ENCODE measurements at regions not wholly inside any gene's neighbourhood (a gene's known extent, or its start where the extent isn't known, plus 50 kb on each side); places are given as distances from the start of the nearest gene placed in this dataset.

- TF ChIP-seq CTCF (IDR thresholded peaks at IDR 0.05; ENCODE audit: extremely low read depth in 1 of 2, insufficient read depth in 1 of 2, low read depth in 1 of 2, low read length in 2 of 2) (no peak), EZH2 (IDR thresholded peaks at IDR 0.05; ENCODE audit: borderline replicate concordance, low read depth, low read length, severe bottlenecking) (no peak), POLR2A (IDR thresholded peaks at IDR 0.05; ENCODE audit: low read depth, low read length) (no peak), GATA2 (IDR thresholded peaks at IDR 0.05; ENCODE audit: insufficient read depth, insufficient read length, low read depth, low read length) (no peak), MAX (IDR thresholded peaks at IDR 0.05; ENCODE audit: insufficient read depth, insufficient read length) (no peak), FOS (IDR thresholded peaks at IDR 0.05; ENCODE audit: borderline replicate concordance, insufficient read depth, low read length) (no peak), POLR2AphosphoS5 (IDR thresholded peaks at IDR 0.05; ENCODE audit: insufficient read depth, low read depth, low read length) (no peak), MYC (IDR thresholded peaks at IDR 0.05; ENCODE audit: low read depth, low read length) (no peak)
Measured at GRCh38 chr12:5242440-5242839, 189.5 kb upstream of the NTF3 start.

Data from endothelial cell of umbilical vein (primary cell).